ENCODE measurements at regions not wholly inside any gene's neighbourhood (a gene's known extent, or its start where the extent isn't known, plus 50 kb on each side); places are given as distances from the start of the nearest gene placed in this dataset.

DNA sequence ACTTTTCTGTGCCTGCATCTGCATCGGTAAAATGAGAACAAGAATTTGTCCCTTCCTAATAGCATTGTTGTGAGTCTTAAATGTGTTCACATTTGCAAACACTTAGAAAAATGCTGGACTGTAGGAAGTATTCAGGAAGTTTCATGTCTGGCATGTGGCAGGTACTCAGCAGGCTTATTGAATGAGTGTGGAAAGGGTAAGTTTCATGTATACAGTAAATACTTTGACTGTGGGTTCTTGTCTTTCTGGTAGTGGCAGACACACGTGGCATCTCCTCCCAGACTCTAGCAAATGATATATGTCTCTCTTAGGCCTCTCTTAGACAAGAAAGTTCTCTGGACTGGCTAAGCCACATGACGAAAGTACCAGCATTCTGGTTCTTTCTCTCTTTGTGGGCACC lies 179.2 kb downstream of the C11orf91 start:
- CTCF ChIA-PET = no interaction called here
- POLR2A ChIA-PET = no interaction called here
- TF ChIP-seq, protein P1, sequence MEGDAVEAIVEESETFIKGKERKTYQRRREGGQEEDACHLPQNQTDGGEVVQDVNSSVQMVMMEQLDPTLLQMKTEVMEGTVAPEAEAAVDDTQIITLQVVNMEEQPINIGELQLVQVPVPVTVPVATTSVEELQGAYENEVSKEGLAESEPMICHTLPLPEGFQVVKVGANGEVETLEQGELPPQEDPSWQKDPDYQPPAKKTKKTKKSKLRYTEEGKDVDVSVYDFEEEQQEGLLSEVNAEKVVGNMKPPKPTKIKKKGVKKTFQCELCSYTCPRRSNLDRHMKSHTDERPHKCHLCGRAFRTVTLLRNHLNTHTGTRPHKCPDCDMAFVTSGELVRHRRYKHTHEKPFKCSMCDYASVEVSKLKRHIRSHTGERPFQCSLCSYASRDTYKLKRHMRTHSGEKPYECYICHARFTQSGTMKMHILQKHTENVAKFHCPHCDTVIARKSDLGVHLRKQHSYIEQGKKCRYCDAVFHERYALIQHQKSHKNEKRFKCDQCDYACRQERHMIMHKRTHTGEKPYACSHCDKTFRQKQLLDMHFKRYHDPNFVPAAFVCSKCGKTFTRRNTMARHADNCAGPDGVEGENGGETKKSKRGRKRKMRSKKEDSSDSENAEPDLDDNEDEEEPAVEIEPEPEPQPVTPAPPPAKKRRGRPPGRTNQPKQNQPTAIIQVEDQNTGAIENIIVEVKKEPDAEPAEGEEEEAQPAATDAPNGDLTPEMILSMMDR (IDR thresholded peaks at IDR 0.05; ENCODE audit: control extremely low read depth, extremely low read depth, low read depth, missing control alignments) = no peak

DNA sequence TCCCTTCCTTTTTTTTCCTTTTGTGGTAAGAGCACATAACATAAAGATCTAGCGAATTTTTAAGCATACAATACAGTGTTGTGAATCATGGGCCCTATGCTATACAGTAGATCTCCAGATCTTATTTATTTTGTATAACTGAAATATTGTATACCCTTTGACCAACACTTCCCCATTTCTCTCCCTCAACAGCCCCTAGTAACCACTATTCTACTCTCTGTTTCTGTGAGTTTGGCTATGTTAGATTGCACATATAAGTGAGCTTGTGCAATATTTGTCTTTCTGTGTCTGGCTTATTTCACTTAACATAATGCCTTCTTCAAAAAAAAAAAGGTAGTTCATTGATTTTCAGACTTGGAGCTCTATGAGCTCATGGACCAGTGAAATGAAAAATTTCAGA lies 180.5 kb downstream of the C11orf91 start:
- ChIA-PET CTCF (no interaction called here), POLR2A (no interaction called here)
- no peak for DNase-seq (ENCODE audit: extremely low spot score)
- TF ChIP-seq, protein P1 (IDR thresholded peaks at IDR 0.05; ENCODE audit: control extremely low read depth, extremely low read depth, low read depth, missing control alignments) = no peak

More for the DNA sequence above, 179.2 kb downstream of the C11orf91 start:
- no peak for DNase-seq (ENCODE audit: extremely low spot score)

DNA sequence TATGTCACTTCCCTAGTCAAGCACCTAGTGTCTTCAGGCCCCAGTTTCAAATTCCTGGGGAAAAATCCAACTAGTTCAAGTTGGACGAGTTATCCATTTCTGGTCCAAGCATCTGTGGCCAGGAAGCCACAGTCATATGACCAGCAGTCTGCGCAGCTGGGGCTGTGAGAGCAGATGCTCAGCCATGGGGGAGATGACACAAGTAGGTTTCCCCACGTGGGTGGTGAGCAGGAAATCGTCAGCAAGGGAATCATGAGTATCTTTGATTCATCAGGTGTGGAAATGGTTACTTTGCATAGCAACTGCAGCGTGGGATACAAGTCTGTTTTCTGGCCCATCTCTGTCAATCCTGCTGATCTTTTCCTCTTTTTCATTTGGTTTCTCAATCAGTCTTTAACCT lies 185.3 kb downstream of the C11orf91 start:
- POLR2A ChIA-PET = no interaction called here
- CTCF ChIA-PET = interaction anchor here (1.3 kb wide), 1 partner anchor 10 kb away, joined by 7 read pairs; no protein-coding TSS in a partner anchor
- TF ChIP-seq, protein P1 (IDR thresholded peaks at IDR 0.05; ENCODE audit: control extremely low read depth, extremely low read depth, low read depth, missing control alignments) = no peak
- peak; percentile 23 for DNase-seq (ENCODE audit: extremely low spot score)

DNA sequence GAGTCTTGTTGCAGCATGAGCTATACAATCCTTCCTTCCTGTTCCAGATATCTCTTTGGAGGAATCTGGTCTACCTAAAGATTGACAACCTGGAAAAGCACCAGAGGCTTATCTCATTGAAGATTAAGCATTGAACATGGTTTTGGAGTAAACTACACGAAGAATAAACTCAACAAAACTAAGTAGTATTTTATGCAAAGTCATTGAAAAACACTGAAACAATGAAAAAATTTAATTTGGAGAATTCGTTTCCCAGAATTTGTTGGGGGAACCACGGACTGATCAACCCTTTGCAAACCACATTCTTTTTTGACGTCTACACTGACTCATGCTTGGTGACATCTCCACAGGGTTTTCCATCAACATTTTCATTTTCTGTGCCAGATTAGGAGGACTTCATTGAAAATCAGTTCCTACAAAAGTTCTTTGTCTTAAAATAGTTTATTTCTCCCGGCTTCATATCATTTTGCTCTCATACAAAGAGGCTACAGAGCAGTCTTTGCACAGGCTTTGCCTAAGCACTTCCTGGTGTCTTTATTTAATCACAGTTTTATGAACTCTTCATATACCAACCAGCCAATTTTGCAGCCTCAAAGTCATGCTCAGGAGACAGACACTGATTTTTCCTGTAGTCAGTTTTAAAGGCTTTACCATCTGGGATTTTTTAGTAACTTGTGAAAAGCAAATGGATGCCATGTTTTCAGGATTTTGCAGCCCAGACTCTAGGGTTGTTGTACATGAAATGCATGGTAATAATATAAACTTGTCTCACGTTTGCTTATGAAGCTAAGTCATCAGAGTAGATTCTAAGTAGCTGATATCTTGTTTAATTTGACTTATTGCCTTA lies 186.3 kb downstream of the C11orf91 start:
- POLR2A ChIA-PET = no interaction called here

DNA sequence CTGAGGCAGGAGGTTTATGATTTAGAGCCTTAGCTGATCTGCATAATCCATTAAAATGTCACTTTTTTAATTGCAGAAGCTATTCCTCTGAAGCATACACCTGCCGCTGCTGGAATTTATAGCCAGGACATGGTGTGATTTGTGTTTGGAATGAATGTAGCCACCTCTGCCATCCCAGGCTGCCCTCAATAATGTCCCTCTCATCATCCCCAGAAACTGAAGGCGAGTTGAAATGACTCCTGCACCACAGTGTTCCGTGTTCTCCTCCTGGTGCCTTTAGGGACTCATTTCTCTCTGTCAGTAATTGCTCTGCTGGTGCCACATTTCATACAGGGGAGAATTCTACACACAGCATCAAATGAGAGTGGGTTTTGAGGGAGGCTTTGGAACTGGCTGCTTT lies 191.0 kb downstream of the C11orf91 start:
- TF ChIP-seq, protein P1 (IDR thresholded peaks at IDR 0.05; ENCODE audit: control extremely low read depth, extremely low read depth, low read depth, missing control alignments) = no peak
- ChIA-PET POLR2A (no interaction called here), CTCF (interaction anchor here (1.0 to 1.2 kb wide), 3 partner anchors 54 to 344 kb away, joined by 3 to 4 read pairs (median 3); no protein-coding TSS in a partner anchor)
- no peak for DNase-seq (ENCODE audit: extremely low spot score)

More for the DNA sequence above, 186.3 kb downstream of the C11orf91 start:
- TF ChIP-seq, protein P1 (IDR thresholded peaks at IDR 0.05; ENCODE audit: control extremely low read depth, extremely low read depth, low read depth, missing control alignments) = no peak
- no peak for DNase-seq (ENCODE audit: extremely low spot score)
- CTCF ChIA-PET = interaction anchor here (1.3 to 2.0 kb wide), 2 partner anchors 9 to 12 kb away, joined by 6 to 7 read pairs; no protein-coding TSS in a partner anchor

DNA sequence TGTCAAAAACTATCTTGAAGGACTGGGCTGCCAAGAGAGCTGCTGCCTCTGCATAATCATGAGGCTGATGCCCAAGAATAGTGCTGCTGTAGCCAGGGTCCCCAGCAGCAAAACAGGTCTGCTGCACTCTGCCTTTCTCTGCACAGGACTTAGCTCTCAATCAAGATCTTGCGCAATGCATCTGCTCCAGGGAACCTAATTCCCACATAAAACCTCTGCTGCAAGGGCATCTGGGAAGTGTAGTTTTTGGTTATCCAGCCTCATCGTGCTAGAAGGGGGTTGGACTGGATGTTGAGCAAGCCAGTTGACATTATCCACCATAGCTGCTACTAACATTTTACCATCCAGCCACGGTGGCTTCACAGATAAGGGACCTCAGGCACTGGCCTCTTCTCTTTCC lies 192.7 kb downstream of the C11orf91 start:
- DNase-seq (ENCODE audit: extremely low spot score) = no peak
- POLR2A ChIA-PET = no interaction called here
- CTCF ChIA-PET = interaction anchor here (1.0 to 1.7 kb wide), 2 partner anchors 16 to 47 kb away, joined by 3 to 4 read pairs; no protein-coding TSS in a partner anchor
- TF ChIP-seq, protein P1 (IDR thresholded peaks at IDR 0.05; ENCODE audit: control extremely low read depth, extremely low read depth, low read depth, missing control alignments) = no peak

Measured in GM10248 (cell line).